Endometrium (tissue), 2 donors: ENCODE measurements at regions not wholly inside any gene's neighbourhood (a gene's known extent, or its start where the extent isn't known, plus 50 kb on each side); places are given as distances from the start of the nearest gene placed in this dataset.
A peak's percentile ranks its signal among the peaks of the same experiment; 100 is the strongest.
"Not testable (repeated sequence)": the region's sequence is repeated elsewhere in the genome, so short reads cannot be mapped to it uniquely, and the experiment has no call there.

Experiments
- FAIRE-seq: peaks from 2 replicates; lab custom pipeline; 2012; peaks lifted over from hg19 to GRCh38; lab: Jason Lieb, UNC
- donor health status: control.
- donor health status: control.

- FAIRE-seq, result no peak
Observed at GRCh38 chr18:34352385-34353163, 127.9 kb upstream of the NOL4 start.

- no peak for FAIRE-seq
Observed at GRCh38 chr18:34354351-34354750, 129.6 kb upstream of the NOL4 start.

- FAIRE-seq, result no peak
Observed at GRCh38 chr18:34357944-34358580, 133.3 kb upstream of the NOL4 start.

DNA sequence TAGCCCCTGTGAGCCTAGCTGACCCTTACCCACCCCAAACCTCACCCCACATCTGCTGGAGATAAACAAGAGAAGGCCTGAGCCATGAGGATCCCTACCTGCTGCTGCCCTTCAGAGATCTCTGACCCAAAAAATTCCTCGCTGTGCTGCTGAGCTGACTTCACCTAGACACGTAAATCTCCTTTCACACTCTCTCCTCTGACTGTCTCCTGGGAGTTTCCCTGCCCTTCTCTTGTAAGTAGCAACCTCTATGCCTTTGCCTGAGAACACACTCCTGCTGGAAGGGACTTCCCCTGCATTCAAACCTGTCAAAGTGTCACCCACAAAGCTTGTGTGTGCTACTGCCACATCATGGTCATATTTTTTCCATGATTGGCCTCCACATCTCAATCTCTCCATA lies 134.2 kb upstream of the NOL4 start:
- no peak for FAIRE-seq

DNA sequence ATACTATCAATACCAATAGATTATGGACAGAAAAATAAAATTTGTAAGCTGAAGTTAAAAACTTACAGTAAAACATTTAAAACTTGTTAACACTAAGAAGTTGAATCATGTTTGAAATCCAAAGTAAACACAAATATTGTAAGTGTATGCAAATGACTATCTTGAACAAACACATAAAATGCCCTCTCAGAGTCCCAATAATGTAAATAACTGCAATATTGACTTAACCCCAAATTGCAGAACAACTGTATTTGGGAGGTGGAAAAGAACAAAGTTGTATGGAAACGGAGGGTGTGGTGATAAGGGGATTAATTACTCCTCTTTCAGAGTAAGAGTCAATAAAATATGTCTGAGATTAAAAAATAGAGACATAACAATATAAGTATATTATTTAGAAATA lies 140.0 kb upstream of the NOL4 start:
- peak; percentile 50 for FAIRE-seq

GRCh38 chr18:34370704-34371395 lies 146.1 kb upstream of the NOL4 start:
- FAIRE-seq, result no peak

DNA sequence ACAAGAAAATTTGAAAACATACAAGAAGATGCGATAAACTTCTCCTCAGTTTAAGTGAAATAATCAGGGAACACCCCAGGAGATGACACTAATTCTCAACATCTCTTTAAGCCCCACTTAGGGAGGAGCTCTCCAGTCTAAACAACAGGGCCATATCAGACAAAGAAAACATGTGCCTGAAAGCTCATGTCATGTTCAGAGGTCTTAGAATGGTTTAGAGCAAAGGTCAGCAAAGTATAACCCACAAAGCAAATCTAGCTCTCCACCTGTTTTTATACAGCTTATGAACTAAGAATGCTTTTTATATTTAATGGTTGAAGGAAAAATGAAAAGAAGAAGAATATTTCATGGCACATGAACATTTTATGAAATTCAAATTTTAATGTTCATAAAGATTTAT lies 155.6 kb upstream of the NOL4 start:
- FAIRE-seq, result no peak

DNA sequence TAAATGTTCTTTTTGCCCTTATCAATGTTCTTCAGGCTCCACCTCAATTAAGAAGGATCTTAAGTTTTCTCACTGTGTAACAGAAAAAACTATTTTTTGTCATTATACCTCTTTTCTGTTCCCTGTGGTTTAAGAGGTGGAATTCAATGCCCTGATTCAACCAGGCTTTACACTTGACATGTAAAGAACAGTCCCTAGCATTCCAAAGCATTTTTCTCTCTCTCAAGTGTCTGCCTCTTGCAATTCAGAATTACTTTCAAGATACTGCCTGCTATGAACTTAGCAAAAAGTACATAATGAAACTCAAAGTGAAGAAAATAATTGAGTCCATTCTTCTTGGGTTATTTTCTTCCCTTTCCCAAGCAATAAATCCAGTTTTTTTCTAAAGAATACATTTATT lies 160.6 kb upstream of the NOL4 start:
- FAIRE-seq, result no peak

DNA sequence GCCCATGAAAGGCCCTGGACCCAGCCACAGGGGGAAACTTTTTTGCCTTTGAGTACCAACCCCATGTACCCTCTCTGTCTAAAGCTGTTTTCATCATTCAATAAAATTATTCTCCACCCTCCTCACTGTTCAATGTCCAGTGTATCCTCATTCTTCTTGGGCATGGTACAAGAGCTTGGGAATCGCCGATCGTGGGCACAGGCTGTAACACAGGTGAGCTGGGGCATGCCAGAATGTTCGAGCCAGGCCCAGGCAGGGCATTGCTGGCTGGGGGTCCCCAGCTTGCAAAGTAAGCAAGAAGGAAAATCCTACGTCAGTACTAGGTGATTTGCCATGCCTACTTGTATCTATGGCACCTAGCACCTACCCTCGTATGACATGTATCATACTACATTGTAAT lies 162.1 kb upstream of the NOL4 start:
- FAIRE-seq, result no peak

DNA sequence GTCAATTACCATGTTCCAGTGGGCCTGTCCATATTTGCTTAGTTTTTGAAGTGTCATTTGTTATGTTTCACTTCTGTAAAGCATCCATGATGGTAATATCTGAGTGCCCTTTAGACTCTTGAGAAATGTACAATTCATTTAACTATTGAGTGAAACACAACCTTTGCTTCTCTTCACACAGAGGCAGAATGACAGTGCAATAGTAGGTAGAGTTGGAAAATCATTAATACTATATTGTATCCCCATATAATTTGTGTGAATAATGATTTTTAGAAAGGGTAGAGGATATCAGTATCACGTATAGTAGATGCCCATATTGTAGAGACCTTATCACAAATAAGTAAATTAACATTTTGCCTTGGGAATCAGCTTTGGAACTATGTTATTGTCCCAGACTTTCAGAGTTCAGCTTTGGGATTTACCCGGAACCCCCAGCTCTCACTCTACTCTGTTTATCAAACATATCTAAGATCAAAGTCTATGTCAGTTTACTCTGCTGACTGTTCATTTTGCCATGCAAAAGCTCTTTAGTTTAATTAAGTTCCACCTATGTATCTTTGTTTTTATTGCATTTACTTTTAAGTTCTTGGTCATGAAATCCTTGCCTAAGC lies 172.7 kb upstream of the NOL4 start:
- FAIRE-seq, result no peak

GRCh38 chr18:34399892-34400291 lies 175.2 kb upstream of the NOL4 start:
- no peak for FAIRE-seq

GRCh38 chr18:34400834-34401233 lies 176.1 kb upstream of the NOL4 start:
- no peak for FAIRE-seq

DNA sequence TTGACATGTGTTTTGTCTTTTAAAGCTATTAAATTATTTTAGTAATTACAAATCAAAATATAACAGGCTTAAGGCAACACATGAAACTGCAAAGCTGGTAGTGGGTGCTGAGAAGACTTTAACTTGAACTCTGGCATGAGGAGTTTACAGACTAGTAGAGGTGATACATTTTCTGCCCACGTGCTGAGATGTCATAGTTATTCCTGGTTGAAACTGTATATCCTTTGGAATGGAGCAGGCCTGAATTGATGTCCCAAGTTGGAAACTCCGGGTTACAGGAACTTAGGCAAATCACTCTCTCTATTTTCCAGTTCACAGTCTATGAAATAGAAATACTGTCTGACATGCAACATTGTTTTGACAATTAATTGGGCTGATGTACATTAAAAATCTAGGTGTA lies 177.1 kb upstream of the NOL4 start:
- no peak for FAIRE-seq

DNA sequence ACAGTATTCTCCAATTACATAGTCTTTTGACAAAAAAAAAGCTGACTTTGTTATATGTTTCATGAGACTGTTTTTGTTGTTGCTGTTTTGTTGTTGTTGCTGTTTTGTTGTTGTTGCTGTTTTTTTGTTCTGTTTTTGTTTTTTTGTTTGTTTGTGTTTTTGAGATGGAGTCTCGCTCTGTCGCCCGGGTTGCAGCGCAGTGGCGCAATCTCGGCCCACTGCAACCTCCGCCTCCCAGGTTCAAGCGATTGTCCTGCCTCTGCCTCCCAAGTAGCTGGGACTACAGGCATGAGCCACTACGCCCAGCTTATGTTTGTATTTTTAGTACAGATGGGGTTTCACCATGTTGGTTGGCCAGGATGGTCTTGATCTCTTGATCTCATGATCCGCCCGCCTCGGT lies 182.8 kb upstream of the NOL4 start:
- not testable (repeated sequence) for FAIRE-seq

- FAIRE-seq, result no peak
Observed at GRCh38 chr18:34411952-34412351, 187.2 kb upstream of the NOL4 start.

DNA sequence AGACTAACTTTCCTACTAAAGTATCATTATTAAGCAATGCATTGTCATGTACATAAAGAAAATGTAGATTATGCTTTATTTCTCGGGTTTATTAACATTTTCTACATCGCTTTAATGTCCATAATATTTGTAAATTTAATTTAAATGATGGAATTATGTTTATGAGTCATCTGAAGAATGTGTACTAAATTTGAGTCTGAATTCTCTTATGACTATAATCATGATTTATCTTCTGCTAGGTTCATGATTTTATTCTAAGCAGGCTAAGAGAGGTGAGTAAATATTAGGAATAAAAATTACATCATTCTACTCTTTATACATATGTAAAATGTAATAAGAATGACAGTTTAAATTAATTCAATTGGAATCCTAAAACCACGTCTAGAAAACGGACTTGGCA lies 206.3 kb upstream of the NOL4 start:
- no peak for FAIRE-seq

GRCh38 chr18:34444622-34445021 lies 219.9 kb upstream of the NOL4 start:
- no peak for FAIRE-seq

DNA sequence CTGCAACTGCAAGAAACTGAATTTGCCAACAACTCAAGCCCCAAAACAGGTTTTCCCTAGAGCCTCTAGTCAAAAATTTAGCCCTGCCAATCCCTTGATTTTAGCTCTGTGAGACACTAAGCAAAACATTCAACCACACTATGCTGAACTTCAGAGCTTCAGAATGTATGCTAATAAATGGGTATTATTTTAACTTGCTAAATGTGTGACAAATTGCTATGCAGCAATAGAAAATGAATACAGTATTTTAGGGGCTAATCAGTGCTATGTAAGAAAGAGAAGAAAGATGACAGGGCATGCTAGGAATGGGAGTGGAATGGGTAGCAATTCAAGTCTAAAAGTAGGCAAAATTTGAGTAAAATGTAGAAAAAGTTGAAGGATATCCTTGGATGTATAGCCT lies 223.9 kb upstream of the NOL4 start:
- no peak for FAIRE-seq

DNA sequence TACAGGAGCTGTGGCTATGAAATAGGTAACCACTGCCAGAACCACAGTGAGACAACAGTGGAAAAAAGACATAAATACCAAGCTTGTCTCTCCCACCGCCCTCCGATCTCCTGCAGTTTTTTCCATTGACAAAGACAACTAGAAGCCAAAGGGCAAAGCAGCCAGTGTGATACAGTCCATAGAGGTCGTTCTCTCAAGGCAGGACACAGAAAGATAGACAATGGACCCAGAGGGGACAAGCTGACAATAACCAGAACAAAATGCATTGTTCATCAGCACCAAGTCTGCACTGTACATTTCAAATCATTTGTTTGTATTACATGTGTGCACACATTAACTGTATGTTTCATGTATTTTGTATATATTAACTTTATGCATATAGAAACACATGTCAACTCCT lies 233.0 kb upstream of the NOL4 start:
- FAIRE-seq, result no peak

DNA sequence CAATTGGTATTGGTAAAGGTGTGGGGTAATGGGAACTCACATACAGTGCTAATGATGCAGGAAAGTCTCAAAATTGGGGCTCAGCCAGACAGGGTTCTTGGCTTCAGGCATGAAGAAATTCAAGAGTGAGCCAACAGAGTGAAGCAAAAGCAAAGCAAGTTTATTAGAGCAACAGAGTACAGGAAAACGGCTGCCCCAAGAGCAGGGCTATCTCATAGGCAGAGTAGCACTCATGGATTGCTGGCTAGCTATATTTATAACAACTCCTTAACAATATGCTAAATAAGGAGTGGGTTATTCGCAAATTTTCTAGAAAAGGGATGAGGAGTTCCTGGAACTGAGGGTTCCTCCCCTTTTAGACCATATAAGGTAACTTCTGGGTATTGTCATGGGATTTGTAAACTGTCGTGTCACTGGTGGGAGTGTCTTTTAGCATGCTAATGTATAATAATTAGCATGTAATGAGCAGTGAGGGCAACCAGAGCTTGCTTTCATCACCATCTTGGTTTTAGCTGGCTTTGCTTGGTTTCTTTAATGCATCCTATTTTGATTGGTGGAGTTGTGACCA lies 233.8 kb upstream of the NOL4 start:
- no peak for FAIRE-seq

- no peak for FAIRE-seq
Observed at GRCh38 chr18:34461266-34461665, 236.6 kb upstream of the NOL4 start.

DNA sequence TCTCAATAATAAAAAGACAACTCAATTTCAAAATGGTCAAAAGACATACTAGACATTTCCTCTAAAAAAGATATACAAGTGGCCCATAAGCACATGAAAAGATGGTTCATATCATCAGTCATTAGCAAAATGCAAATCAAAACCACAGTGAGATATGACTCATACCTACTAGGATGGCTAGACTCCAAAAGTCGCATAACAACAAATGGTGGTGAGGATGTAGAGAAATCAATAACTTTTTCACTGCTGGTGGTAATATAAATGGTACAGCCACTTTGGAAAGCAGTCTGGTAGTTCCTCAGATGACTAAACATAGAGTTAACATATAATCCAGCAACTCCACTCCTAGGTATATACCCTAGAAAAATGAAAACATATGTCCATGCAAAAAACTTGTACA lies 242.3 kb upstream of the NOL4 start:
- FAIRE-seq, result no peak
